DOHH2 (cell line): ENCODE measurements at regions not wholly inside any gene's neighbourhood (a gene's known extent, or its start where the extent isn't known, plus 50 kb on each side); places are given as distances from the start of the nearest gene placed in this dataset.

ENCODE experiments used
- H3F3A ChIP-seq: fragments of 200-600 bp; sonication (generic), shearing (Covaris generic); 2 replicates; pipeline ENCODE4 v1.6.0; 2016; ENCODE audit warnings: antibody characterized with exemption, mild to moderate bottlenecking; ENCODE audit not compliant: control insufficient read depth, insufficient read depth
- H3K27ac ChIP-seq: fragments of 200-600 bp; sonication (generic); 2 replicates; pipeline ENCODE4 v1.5.1; 2014; ENCODE audit warnings: low read depth, mild to moderate bottlenecking, low read length, moderate library complexity
- H3K27me3 ChIP-seq: fragments of 200-600 bp; sonication (generic); 2 replicates; pipeline ENCODE4 v1.6.1; 2014; ENCODE audit warnings: mild to moderate bottlenecking, low read length, mixed read lengths; ENCODE audit not compliant: control insufficient read depth
- H3K36me3 ChIP-seq: fragments of 200-600 bp; sonication (generic); 2 replicates; pipeline ENCODE4 v1.6.1; 2014; ENCODE audit warnings: mild to moderate bottlenecking, low read length, moderate library complexity, mixed read lengths; ENCODE audit not compliant: control insufficient read depth
- H3K4me1 ChIP-seq: fragments of 200-600 bp; sonication (generic); 2 replicates; pipeline ENCODE4 v1.6.1; 2014; ENCODE audit warnings: mild to moderate bottlenecking, low read length, mixed read lengths; ENCODE audit not compliant: control insufficient read depth
- H3K4me2 ChIP-seq: fragments of 200-600 bp; sonication (generic); 2 replicates; pipeline ENCODE4 v1.6.0; 2014; ENCODE audit warnings: mild to moderate bottlenecking, low read length, moderate library complexity
- H3K4me3 ChIP-seq: fragments of 200-600 bp; sonication (generic); 2 replicates; pipeline ENCODE4 v1.5.1; 2014; ENCODE audit warnings: mild to moderate bottlenecking, low read length, mixed read lengths
- H3K79me2 ChIP-seq: fragments of 200-600 bp; sonication (generic); 2 replicates; pipeline ENCODE4 v1.6.1; 2014; ENCODE audit warnings: mild to moderate bottlenecking, low read length, mixed read lengths; ENCODE audit not compliant: control insufficient read depth
- H3K9me2 ChIP-seq: fragments of 200-600 bp; sonication (generic); replicated peaks from 2 replicates; pipeline ENCODE4 v1.6.1; 2014; ENCODE audit warnings: mild to moderate bottlenecking, low read length, mixed read lengths; ENCODE audit not compliant: control insufficient read depth
- H3K9me3 ChIP-seq: fragments of 200-600 bp; sonication (generic); 2 replicates; pipeline ENCODE4 v1.6.1; 2014; ENCODE audit warnings: antibody characterized with exemption, low read length, mixed read lengths; ENCODE audit not compliant: control insufficient read depth, insufficient read depth
- H4K20me1 ChIP-seq: fragments of 200-600 bp; sonication (generic); 2 replicates; pipeline ENCODE4 v1.6.0; 2014; ENCODE audit warnings: low read depth, mild to moderate bottlenecking, antibody characterized with exemption, low read length, moderate library complexity; ENCODE audit not compliant: control insufficient read depth, insufficient read depth
- CTCF ChIP-seq: fragments of 200-600 bp; sonication (generic); IDR thresholded peaks from one replicate; pipeline ENCODE4 v1.5.1; 2014; ENCODE audit warnings: antibody characterized with exemption, mild to moderate bottlenecking, low read depth, low read length; ENCODE audit not compliant: poor library complexity, severe bottlenecking
- EZH2phosphoT487 ChIP-seq: fragments of 200-600 bp; sonication (generic); IDR thresholded peaks from 2 replicates; pipeline ENCODE4 v1.6.1; 2017; ENCODE audit warnings: borderline replicate concordance, mild to moderate bottlenecking, antibody characterized with exemption, low read length, moderate library complexity, mixed read lengths

GRCh38 chr5:74152625-74153254 is 487.8 kb downstream of the ENC1 start:
- H4K20me1 ChIP-seq: no peaks in the 10 kb centered on the region
- H3K27ac ChIP-seq: no peak overlapping the region
- H3K27me3 ChIP-seq: no peaks in the 10 kb centered on the region
- H3F3A ChIP-seq: no peaks in the 10 kb centered on the region
- no peak overlapping the region for H3K4me2 ChIP-seq
- H3K4me3 ChIP-seq: no peak overlapping the region
- no peaks in the 10 kb centered on the region for H3K36me3 ChIP-seq
- TF ChIP-seq EZH2phosphoT487: no peak
- TF ChIP-seq CTCF: no peak
- no peaks in the 10 kb centered on the region for H3K9me3 ChIP-seq
- no peaks in the 10 kb centered on the region for H3K4me1 ChIP-seq
- no peaks in the 10 kb centered on the region for H3K9me2 ChIP-seq
- no peaks in the 10 kb centered on the region for H3K79me2 ChIP-seq

GRCh38 chr5:74152136-74152535 is 488.4 kb downstream of the ENC1 start:
- Histone ChIP-seq H3K4me2 (no peak overlapping the region), H3K4me3 (no peak overlapping the region), H3K27ac (no peak overlapping the region), H3K36me3 (no peaks in the 10 kb centered on the region), H3F3A (no peaks in the 10 kb centered on the region), H3K9me2 (no peaks in the 10 kb centered on the region), H3K27me3 (no peaks in the 10 kb centered on the region), H3K9me3 (no peaks in the 10 kb centered on the region), H4K20me1 (no peaks in the 10 kb centered on the region), H3K4me1 (no peaks in the 10 kb centered on the region), H3K79me2 (no peaks in the 10 kb centered on the region)
- TF ChIP-seq EZH2phosphoT487 (no peak), CTCF (no peak)

- H3K9me2 ChIP-seq: no peaks in the 10 kb centered on the region
- no peaks in the 10 kb centered on the region for H4K20me1 ChIP-seq
- no peaks in the 10 kb centered on the region for H3K9me3 ChIP-seq
- no peak overlapping the region for H3K27ac ChIP-seq
- TF ChIP-seq EZH2phosphoT487 (no peak), CTCF (no peak)
- no peaks in the 10 kb centered on the region for H3K27me3 ChIP-seq
- no peaks in the 10 kb centered on the region for H3K79me2 ChIP-seq
- H3K36me3 ChIP-seq: no peaks in the 10 kb centered on the region
- no peaks in the 10 kb centered on the region for H3F3A ChIP-seq
- H3K4me1 ChIP-seq: no peaks in the 10 kb centered on the region
- no peak overlapping the region for H3K4me3 ChIP-seq
- H3K4me2 ChIP-seq: no peak overlapping the region
Observed at GRCh38 chr5:74149395-74149794, 491.1 kb downstream of the ENC1 start.
